ENCODE measurements at regions not wholly inside any gene's neighbourhood (a gene's known extent, or its start where the extent isn't known, plus 50 kb on each side); places are given as distances from the start of the nearest gene placed in this dataset.
"Not testable (repeated sequence)": the region's sequence is repeated elsewhere in the genome, so short reads cannot be mapped to it uniquely, and the experiment has no call there.

DNA sequence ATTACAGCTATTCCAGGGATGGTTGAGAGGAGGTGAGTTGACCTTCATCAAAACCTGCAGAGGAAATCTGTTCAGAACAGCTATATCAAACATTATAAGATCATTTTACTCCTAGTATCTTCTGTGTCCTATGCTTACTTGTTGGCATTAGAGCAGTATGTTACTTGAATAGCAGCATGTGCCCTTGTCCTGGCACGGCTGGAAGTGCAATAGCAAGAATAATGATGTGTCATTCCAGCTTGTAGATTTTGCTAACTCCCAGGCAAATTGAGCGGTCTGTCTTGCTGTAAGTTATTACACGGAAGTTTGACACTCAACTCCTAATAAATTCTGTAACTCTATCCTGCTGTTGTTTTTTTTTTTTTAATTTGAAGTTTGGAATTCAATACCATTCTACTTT lies 385.5 kb downstream of the TENT5A start:
- Histone ChIP-seq H3K9me3 (ENCODE audit: control insufficient read depth, insufficient read depth, low read length) (no peaks in the 10 kb centered on the region), H3K9ac (ENCODE audit: low read depth, low read length) (no peak overlapping the region), H3K36me3 (ENCODE audit: insufficient read depth, low read length) (no peaks in the 10 kb centered on the region), H3K4me1 (ENCODE audit: insufficient read depth, low read length) (no peaks in the 10 kb centered on the region)

DNA sequence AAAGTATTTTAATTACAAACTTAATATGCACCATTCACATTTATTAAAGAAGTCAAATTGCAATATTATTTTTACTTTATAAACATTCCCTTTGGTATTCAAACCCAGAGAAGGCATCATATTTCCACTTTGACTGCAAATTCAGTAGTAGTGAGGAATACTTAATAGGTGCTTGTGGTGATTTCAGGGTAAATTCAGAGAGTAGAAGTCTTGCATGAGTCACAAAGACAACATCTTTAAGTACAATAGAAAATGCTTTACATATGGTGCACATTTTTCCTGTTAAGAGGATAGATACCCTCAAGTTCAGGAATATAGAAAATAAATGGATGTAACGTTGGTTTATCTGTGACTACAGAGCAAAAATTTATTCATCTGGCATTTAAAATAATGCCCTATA lies 390.2 kb downstream of the TENT5A start:
- Histone ChIP-seq H3K9me3 (ENCODE audit: control insufficient read depth, insufficient read depth, low read length) (no peaks in the 10 kb centered on the region), H3K9ac (ENCODE audit: low read depth, low read length) (no peak overlapping the region), H3K36me3 (ENCODE audit: insufficient read depth, low read length) (no peaks in the 10 kb centered on the region), H3K4me1 (ENCODE audit: insufficient read depth, low read length) (no peaks in the 10 kb centered on the region)

DNA sequence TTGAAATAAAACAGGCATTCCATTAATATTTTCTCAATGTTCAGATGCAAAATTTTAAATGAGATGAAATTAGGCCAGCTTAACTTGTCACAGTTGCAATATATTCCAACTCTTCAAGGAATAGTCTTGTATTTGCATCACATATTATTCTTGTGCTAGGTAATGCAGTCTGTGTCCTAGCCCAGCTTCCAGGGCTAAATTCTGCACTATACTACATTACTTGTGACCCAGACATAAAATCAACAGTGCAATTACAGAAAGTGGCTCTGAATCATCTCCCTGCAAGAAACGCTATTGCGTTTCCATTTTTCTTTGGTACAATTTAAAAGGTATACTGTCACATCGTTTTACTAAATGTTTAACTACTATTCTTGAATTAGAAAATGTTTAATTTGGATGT lies 399.2 kb downstream of the TENT5A start:
- Histone ChIP-seq H3K4me1 (ENCODE audit: insufficient read depth, low read length) (0 out of 2 replicates have a peak, but pooled peaks cover 6% of the 10 kb centered on the region), H3K9me3 (ENCODE audit: control insufficient read depth, insufficient read depth, low read length) (no peaks in the 10 kb centered on the region), H3K36me3 (ENCODE audit: insufficient read depth, low read length) (no peaks in the 10 kb centered on the region), H3K9ac (ENCODE audit: low read depth, low read length) (no peak overlapping the region)

DNA sequence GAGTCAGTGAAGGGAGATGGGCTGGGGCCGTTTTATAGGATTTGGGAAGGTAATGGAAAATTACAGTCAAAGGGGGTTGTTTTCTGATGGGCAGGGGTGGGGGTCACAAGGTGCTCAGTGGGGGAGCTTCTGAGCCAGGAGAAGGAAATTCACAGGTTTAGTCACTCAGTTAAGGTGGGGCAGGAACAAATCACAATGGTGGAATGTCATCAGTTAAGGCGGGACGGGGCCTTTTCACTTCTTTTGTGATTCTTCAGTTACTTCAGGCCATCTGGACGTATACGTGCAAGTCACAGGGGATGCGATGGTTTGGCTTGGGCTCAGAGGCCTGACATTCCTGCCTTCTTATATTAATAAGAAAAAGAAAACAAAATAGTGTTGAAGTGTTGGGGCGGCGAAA lies 408.5 kb downstream of the TENT5A start:
- H3K9ac ChIP-seq (ENCODE audit: low read depth, low read length); H3K9me3 ChIP-seq (ENCODE audit: control insufficient read depth, insufficient read depth, low read length); H3K36me3 ChIP-seq (ENCODE audit: insufficient read depth, low read length); H3K4me1 ChIP-seq (ENCODE audit: insufficient read depth, low read length): not testable (repeated sequence)

DNA sequence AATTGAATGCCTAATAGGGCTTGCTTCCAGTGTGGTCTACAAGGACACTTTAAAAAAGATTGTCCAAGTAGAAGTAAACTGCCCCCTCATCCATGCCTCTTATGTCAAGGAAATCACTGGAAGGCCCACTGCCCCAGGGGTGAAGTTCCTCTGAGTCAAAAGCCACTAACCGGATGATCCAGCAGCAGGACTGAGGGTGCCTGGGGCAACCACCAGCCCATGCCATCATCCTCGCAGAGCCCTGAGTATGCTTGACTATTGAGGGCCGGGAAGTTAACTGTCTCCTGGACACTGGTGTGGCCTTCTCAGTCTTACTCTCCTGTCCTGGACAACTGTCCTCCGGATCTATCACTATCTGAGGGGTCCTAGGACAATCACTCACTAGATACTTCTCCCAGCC lies 411.5 kb downstream of the TENT5A start:
- no peak overlapping the region for H3K9ac ChIP-seq (ENCODE audit: low read depth, low read length)

DNA sequence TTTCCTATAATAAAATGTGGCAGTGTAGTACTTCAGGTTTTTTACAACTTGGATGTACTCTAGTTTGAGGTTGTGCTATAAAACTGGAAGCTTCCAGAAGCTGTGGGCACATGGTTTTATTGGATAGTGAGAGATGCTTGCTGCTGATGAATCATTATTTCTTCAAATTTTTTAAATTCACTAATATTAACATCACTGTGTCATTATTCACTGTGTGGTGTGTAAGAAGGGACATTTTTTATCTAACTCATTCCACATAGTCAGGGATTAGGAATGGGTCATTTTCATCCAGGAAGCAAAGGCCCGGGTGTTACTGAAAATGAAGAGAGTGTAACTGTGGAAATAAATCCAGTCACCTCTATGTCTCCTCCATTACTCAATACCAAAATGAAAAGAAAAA lies 421.0 kb downstream of the TENT5A start:
- Histone ChIP-seq H3K9ac (ENCODE audit: low read depth, low read length) (no peak overlapping the region), H3K4me1 (ENCODE audit: insufficient read depth, low read length) (no peaks in the 10 kb centered on the region), H3K36me3 (ENCODE audit: insufficient read depth, low read length) (no peaks in the 10 kb centered on the region), H3K9me3 (ENCODE audit: control insufficient read depth, insufficient read depth, low read length) (no peaks in the 10 kb centered on the region)

More for the DNA sequence above, 411.5 kb downstream of the TENT5A start:
- Histone ChIP-seq H3K4me1 (ENCODE audit: insufficient read depth, low read length) (no peaks in the 10 kb centered on the region), H3K9me3 (ENCODE audit: control insufficient read depth, insufficient read depth, low read length) (no peaks in the 10 kb centered on the region), H3K36me3 (ENCODE audit: insufficient read depth, low read length) (no peaks in the 10 kb centered on the region)

DNA sequence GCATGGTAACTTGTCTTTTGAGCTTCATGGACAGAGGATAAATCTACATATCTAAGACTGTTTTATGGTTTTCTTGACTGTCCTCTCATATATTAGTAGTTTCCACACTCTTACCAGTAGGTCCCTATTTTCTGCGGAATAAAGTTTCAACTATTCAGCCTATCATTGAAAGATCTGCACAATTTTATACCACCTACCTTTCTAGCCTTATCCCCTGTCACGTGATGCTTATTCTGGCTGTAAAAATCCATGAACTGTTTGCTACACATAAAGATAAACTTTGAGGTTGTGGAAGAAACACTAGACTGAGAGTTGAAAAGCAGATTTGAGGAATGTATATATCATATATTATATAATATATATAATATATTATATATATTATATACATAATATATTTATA lies 423.8 kb downstream of the TENT5A start:
- H3K36me3 ChIP-seq (ENCODE audit: insufficient read depth, low read length): no peaks in the 10 kb centered on the region
- no peaks in the 10 kb centered on the region for H3K4me1 ChIP-seq (ENCODE audit: insufficient read depth, low read length)
- H3K9ac ChIP-seq (ENCODE audit: low read depth, low read length): no peak overlapping the region
- no peaks in the 10 kb centered on the region for H3K9me3 ChIP-seq (ENCODE audit: control insufficient read depth, insufficient read depth, low read length)

DNA sequence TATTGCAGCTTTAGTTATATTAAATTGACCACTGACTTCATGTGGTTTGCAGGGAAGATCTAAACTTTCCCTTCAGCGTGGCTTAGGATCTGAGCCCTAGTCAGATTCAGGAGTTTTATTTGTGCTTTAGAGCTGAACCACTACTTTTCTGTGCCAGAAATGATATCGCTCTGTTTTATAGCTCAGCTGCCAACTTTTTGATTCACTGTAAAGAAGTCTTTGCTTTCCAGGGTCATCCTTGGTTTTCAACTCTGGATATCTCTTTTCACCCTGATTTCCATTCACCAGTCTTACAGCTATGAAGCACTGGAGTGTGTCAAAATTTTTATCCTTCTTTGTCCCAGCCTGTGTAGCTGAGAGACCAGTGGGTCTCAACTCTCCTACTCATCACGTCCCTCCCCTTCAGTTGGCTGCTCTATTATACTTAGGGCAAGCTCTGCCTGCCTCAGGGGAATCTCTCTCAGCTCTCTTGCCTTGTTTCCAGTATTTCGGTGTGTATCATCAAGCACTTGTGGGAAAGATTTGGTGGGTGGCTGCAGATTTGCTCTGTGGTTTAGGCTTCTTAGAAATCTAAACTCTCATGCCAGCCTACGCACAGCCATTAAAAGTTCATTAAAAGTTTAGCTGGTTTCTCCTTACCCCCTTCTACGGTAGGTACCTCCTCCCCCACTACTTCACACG lies 425.5 kb downstream of the TENT5A start:
- H3K36me3 ChIP-seq (ENCODE audit: insufficient read depth, low read length): no peaks in the 10 kb centered on the region
- no peaks in the 10 kb centered on the region for H3K4me1 ChIP-seq (ENCODE audit: insufficient read depth, low read length)
- H3K9ac ChIP-seq (ENCODE audit: low read depth, low read length): no peak overlapping the region
- H3K9me3 ChIP-seq (ENCODE audit: control insufficient read depth, insufficient read depth, low read length): no peaks in the 10 kb centered on the region

DNA sequence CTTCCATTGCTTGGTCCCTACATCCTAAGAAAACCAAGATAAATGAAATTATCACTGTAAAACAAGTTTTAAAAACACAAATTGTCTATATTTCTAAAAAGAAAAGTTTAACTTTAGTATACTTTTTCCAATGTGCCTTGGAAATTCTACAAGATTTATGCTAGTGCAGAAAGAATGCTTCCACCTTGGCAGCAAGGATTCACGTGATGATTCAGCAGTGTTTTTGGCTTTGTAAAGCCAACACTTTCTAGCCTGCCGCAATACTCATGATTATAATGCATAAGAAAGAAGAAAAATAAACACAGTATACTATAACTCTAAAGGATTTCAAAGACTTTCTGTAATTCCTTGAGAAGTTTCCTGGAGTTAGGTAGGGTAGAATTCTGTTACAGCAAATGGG lies 442.7 kb downstream of the TENT5A start:
- Histone ChIP-seq H3K36me3 (ENCODE audit: insufficient read depth, low read length) (no peaks in the 10 kb centered on the region), H3K4me1 (ENCODE audit: insufficient read depth, low read length) (peaks cover 3% of the 10 kb centered on the region; the same call in 1 of the 2 replicates), H3K9ac (ENCODE audit: low read depth, low read length) (no peak overlapping the region), H3K9me3 (ENCODE audit: control insufficient read depth, insufficient read depth, low read length) (no peaks in the 10 kb centered on the region)

DNA sequence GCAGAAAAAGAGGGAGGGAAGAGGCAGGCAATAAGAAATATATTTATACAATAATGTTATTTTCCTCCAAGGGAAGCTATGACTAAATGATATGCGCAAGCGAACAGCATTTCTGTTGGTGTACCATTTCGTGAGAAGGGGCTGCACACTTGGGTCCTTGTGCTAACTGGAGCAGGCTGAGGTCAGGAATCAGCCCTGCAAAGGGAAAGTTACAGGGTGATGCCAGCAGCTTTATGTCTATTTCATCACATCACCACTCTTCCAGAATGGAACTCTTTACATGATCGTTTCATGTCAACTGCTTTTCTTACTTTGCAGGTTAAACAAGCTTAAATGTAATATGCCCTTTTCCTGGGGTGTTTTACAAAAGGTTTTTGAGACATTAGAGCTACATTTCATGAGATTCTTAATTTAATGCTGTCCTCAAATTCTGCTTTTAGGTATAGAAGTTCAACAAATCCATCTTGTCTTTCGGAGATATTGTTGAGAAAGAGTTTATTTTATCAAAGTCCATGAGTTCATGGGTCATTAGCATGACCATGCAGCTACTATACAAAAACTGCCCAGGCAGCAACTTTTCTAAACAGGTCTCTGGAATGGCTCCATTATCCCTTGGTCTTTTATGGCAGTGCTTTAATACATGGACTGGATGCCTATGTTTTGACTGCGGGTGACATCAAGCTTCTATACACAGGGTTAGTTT lies 443.8 kb downstream of the TENT5A start:
- Histone ChIP-seq H3K9me3 (ENCODE audit: control insufficient read depth, insufficient read depth, low read length) (no peaks in the 10 kb centered on the region), H3K9ac (ENCODE audit: low read depth, low read length) (no peak overlapping the region), H3K36me3 (ENCODE audit: insufficient read depth, low read length) (no peaks in the 10 kb centered on the region), H3K4me1 (ENCODE audit: insufficient read depth, low read length) (peaks cover 3% of the 10 kb centered on the region; the same call in 1 of the 2 replicates)

DNA sequence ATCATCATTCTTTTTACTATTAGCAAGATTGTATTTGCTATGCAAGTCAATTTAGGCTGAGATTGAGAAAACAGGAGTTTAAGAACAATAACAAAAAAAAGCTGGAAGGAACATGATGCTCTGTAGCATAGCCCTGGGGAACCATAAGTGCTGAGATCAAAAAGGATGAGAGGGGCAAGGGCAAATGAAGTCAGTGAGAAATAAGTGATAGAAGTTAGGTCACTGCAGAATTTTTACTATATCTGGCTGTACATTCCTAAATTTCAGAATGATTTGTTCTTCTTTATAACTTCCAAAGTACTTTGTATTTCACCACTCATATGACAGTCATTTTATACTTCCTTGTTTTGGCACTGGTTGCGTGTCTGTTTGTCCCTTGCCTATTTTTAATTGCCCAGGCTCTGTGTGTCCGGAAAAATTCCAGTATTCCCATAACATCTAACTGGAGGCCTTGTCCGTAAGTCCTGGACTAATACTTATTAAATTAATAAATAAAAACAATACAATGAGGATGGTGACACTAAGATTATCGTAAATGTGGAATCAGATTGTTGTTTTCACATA lies 444.7 kb downstream of the TENT5A start:
- no peaks in the 10 kb centered on the region for H3K36me3 ChIP-seq (ENCODE audit: insufficient read depth, low read length)
- H3K9ac ChIP-seq (ENCODE audit: low read depth, low read length): no peak overlapping the region
- no peaks in the 10 kb centered on the region for H3K9me3 ChIP-seq (ENCODE audit: control insufficient read depth, insufficient read depth, low read length)
- peaks cover 3% of the 10 kb centered on the region; the same call in 1 of the 2 replicates for H3K4me1 ChIP-seq (ENCODE audit: insufficient read depth, low read length)

DNA sequence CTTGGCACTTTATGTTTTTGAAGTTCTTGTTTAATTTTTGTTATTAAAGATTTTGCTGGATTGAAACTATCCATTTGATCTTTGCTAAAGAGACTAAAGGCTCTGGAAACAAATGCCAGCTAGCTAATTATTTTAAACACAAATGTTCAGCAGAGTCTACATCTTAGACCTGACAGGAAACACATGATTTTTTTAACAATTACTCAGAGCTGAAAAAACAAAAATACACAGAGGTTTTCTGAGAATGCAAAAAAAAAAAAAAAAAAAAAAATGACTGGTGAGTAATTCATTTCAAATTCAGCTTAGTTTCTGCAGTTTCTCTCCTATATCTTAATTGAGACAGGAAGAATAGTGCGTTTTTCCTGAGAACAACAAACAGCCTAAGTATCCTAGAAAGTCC lies 448.0 kb downstream of the TENT5A start:
- no peaks in the 10 kb centered on the region for H3K9me3 ChIP-seq (ENCODE audit: control insufficient read depth, insufficient read depth, low read length)
- H3K36me3 ChIP-seq (ENCODE audit: insufficient read depth, low read length): no peaks in the 10 kb centered on the region
- peaks cover 3% of the 10 kb centered on the region; the same call in 1 of the 2 replicates for H3K4me1 ChIP-seq (ENCODE audit: insufficient read depth, low read length)
- no peak overlapping the region for H3K9ac ChIP-seq (ENCODE audit: low read depth, low read length)

DNA sequence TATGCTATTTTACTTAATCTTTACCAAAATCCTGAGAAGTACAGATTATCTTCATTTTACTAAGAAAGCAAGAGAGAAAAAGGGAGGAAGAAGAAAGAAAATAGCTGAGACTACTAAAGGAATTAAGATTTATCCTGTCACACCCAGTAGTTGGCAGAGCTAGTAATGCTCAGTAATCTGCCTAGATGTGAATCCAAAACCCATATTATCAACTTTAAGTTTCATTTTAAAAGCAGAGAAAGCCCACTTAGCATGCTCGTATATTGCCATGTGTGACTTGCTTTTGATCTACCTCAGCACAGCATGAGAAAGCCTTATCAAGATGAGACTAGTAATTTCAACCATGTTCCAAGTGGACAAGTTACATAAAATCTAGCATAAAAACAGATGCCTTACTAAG lies 451.5 kb downstream of the TENT5A start:
- Histone ChIP-seq H3K9ac (ENCODE audit: low read depth, low read length) (no peak overlapping the region), H3K36me3 (ENCODE audit: insufficient read depth, low read length) (no peaks in the 10 kb centered on the region), H3K4me1 (ENCODE audit: insufficient read depth, low read length) (peaks cover 2% of the 10 kb centered on the region; the same call in 1 of the 2 replicates), H3K9me3 (ENCODE audit: control insufficient read depth, insufficient read depth, low read length) (no peaks in the 10 kb centered on the region)

DNA sequence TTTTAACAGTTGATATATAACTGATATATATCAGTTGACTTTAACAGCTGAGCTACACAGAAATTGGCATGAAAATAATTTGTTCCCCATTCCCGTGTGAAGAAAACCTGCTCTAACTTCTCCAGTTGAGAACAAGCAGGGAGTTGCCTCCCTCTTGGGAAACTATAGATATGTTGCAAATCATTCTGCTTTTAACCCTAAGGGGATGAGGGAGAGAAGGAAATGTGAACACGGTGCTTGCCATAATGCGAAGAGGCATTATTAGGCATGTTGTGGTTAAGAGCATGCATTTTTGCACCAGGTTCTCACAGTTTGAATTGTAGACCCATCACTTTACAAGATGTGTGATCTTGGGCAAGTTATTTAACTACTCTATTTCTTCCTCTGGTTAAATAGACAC lies 453.7 kb downstream of the TENT5A start:
- H3K9me3 ChIP-seq (ENCODE audit: control insufficient read depth, insufficient read depth, low read length): no peaks in the 10 kb centered on the region

DNA sequence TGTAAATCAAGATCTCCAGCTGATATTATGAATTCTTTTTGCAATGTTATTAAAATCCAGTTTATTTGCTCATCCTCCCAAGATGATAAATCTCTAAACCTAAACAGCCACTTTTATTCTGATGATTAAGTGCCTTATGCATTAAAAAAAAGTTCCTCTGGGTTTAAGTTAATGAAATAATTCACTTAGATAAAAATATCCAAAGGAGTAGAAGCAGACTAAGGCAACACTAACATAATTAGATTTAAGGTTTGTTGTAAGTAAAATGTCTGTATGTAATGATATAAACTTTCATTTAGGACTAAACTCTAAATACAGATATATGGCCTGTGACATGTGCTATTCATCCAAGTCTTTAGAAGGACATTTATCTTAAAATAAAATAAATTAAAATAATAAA lies 457.2 kb downstream of the TENT5A start:
- Histone ChIP-seq H3K9me3 (ENCODE audit: control insufficient read depth, insufficient read depth, low read length) (no peaks in the 10 kb centered on the region), H3K36me3 (ENCODE audit: insufficient read depth, low read length) (no peaks in the 10 kb centered on the region), H3K4me1 (ENCODE audit: insufficient read depth, low read length) (no peaks in the 10 kb centered on the region), H3K9ac (ENCODE audit: low read depth, low read length) (no peak overlapping the region)

More for the DNA sequence above, 453.7 kb downstream of the TENT5A start:
- Histone ChIP-seq H3K9ac (ENCODE audit: low read depth, low read length) (no peak overlapping the region), H3K4me1 (ENCODE audit: insufficient read depth, low read length) (no peaks in the 10 kb centered on the region), H3K36me3 (ENCODE audit: insufficient read depth, low read length) (no peaks in the 10 kb centered on the region)
